Esophagus squamous epithelium (tissue), 4 donors: ENCODE measurements at regions not wholly inside any gene's neighbourhood (a gene's known extent, or its start where the extent isn't known, plus 50 kb on each side); places are given as distances from the start of the nearest gene placed in this dataset.

ENCODE experiments used
- POLR2A ChIP-seq, 4 donors: fragments of 450-650 bp; IDR thresholded peaks; one replicate each; pipeline ENCODE4 v1.6.1; 2017; ENCODE audit warnings: antibody characterized with exemption in 4 of 4, mild to moderate bottlenecking in 4 of 4, moderate library complexity in 3 of 4
- TF ChIP-seq, protein P1 (sequence below), 6 experiments: fragments of 450-650 bp in 4 of 6; fragments of 200-600 bp in 2 of 6; sonication (generic) in 2 of 6; IDR thresholded peaks; one replicate each; pipeline ENCODE4 v1.5.1; 2016 to 2019; ENCODE audit warnings: antibody characterized with exemption in 6 of 6, mild to moderate bottlenecking in 4 of 6, moderate library complexity in 4 of 6

DNA sequence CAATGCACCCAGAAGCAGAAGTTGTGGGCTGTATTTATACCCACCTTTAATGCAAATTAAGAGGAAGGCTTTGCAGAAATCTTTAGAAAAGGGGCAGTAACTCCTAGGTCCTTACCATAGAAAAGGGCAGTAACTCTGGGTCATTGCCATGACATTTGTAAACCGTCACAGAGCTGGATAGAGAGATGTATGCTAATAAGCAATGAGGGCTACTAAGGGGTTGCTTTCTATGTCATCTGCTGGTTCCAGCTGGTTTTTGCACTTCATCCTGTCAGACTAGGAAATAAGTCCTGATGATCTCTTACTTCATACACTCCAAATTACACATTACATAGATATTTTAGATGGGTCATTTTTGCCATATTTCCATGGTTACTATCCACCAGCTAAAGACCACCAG is 299.1 kb upstream of the TYRP1 start:
- TF ChIP-seq, protein P1, sequence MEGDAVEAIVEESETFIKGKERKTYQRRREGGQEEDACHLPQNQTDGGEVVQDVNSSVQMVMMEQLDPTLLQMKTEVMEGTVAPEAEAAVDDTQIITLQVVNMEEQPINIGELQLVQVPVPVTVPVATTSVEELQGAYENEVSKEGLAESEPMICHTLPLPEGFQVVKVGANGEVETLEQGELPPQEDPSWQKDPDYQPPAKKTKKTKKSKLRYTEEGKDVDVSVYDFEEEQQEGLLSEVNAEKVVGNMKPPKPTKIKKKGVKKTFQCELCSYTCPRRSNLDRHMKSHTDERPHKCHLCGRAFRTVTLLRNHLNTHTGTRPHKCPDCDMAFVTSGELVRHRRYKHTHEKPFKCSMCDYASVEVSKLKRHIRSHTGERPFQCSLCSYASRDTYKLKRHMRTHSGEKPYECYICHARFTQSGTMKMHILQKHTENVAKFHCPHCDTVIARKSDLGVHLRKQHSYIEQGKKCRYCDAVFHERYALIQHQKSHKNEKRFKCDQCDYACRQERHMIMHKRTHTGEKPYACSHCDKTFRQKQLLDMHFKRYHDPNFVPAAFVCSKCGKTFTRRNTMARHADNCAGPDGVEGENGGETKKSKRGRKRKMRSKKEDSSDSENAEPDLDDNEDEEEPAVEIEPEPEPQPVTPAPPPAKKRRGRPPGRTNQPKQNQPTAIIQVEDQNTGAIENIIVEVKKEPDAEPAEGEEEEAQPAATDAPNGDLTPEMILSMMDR (IDR thresholded peaks at IDR 0.05): no peak
- no peak for TF ChIP-seq POLR2A (IDR thresholded peaks at IDR 0.05)
